Esophagus squamous epithelium (tissue), 4 donors: ENCODE measurements at regions not wholly inside any gene's neighbourhood (a gene's known extent, or its start where the extent isn't known, plus 50 kb on each side); places are given as distances from the start of the nearest gene placed in this dataset.

Experiments used
- CTCF ChIP-seq, 6 experiments: fragments of 450-650 bp in 4 of 6; fragments of 200-600 bp in 2 of 6; sonication (generic) in 2 of 6; IDR thresholded peaks; one replicate each; pipeline ENCODE4 v1.5.1; 2016 to 2019; ENCODE audit warnings: antibody characterized with exemption in 6 of 6, mild to moderate bottlenecking in 4 of 6, moderate library complexity in 4 of 6
- POLR2A ChIP-seq, 4 donors: fragments of 450-650 bp; IDR thresholded peaks; one replicate each; pipeline ENCODE4 v1.6.1; 2017; ENCODE audit warnings: antibody characterized with exemption in 4 of 4, mild to moderate bottlenecking in 4 of 4, moderate library complexity in 3 of 4

DNA sequence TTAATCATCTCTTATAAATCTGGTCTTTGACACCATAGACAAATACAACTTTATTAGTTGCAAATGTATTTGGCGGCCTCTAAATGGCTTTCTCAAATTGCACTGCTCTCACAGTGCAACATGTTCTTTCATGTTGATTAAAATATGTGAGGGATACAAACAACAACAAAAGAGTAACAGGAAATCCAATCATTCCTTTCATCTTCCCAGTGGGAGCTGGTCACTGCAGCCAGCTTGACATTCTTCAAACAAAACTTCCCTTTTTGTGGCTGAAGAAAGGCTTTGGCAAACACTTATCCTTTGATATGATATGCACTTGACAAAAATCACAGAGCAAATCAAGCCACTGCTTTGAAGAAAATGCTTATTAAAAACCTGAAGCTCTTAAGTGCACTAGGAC lies 973.6 kb downstream of the EPHA3 start:
- TF ChIP-seq POLR2A (IDR thresholded peaks at IDR 0.05), result no peak
- TF ChIP-seq CTCF (IDR thresholded peaks at IDR 0.05), result no peak
